HG02642 (cell line): ENCODE measurements at regions not wholly inside any gene's neighbourhood (a gene's known extent, or its start where the extent isn't known, plus 50 kb on each side); places are given as distances from the start of the nearest gene placed in this dataset.
"Not testable (repeated sequence)": the region's sequence is repeated elsewhere in the genome, so short reads cannot be mapped to it uniquely, and the experiment has no call there.

Experiments
- ATAC-seq: cut with Tn5 transposase; IDR thresholded peaks from one replicate; pipeline ENCODE4 v1.9.1; 2021; ENCODE audit warnings: mild to moderate bottlenecking; ENCODE audit not compliant: unreplicated experiment, poor library complexity

GRCh38 chr5:164967354-164967753 is 1461.9 kb downstream of the MAT2B start:
- no peak for ATAC-seq

- ATAC-seq: no peak
These were observed 1467.6 kb downstream of the MAT2B start for GRCh38 chr5:164972973-164973372.

GRCh38 chr5:164975986-164976385 is 1470.6 kb downstream of the MAT2B start:
- no peak for ATAC-seq

- no peak for ATAC-seq
These were observed 1475.1 kb downstream of the MAT2B start for GRCh38 chr5:164980480-164980879.

- ATAC-seq: no peak
These were observed 1492.7 kb downstream of the MAT2B start for GRCh38 chr5:164998142-164998541.

- no peak for ATAC-seq
These were observed 1493.2 kb downstream of the MAT2B start for GRCh38 chr5:164998590-164998989.

GRCh38 chr5:165000479-165001190 is 1495.2 kb downstream of the MAT2B start:
- no peak for ATAC-seq

GRCh38 chr5:165003283-165003682 is 1497.9 kb downstream of the MAT2B start:
- no peak for ATAC-seq

GRCh38 chr5:165004175-165004574 is 1498.8 kb downstream of the MAT2B start:
- no peak for ATAC-seq

GRCh38 chr5:165014439-165014838 is 1509.0 kb downstream of the MAT2B start:
- ATAC-seq: no peak

GRCh38 chr5:165015126-165015525 is 1509.7 kb downstream of the MAT2B start:
- ATAC-seq: no peak

- ATAC-seq: no peak
These were observed 1510.1 kb downstream of the MAT2B start for GRCh38 chr5:165015547-165015946.

GRCh38 chr5:165026971-165027370 is 1521.6 kb downstream of the MAT2B start:
- no peak for ATAC-seq

- ATAC-seq: no peak
These were observed 1522.9 kb downstream of the MAT2B start for GRCh38 chr5:165028356-165028755.

- no peak for ATAC-seq
These were observed 1523.9 kb downstream of the MAT2B start for GRCh38 chr5:165029099-165029870.

- ATAC-seq: no peak
These were observed 1525.6 kb downstream of the MAT2B start for GRCh38 chr5:165030971-165031370.

GRCh38 chr5:165031371-165031770 is 1526.0 kb downstream of the MAT2B start:
- ATAC-seq: no peak

GRCh38 chr5:165035520-165035919 is 1530.1 kb downstream of the MAT2B start:
- no peak for ATAC-seq

GRCh38 chr5:165039748-165040147 is 1534.3 kb downstream of the MAT2B start:
- no peak for ATAC-seq

GRCh38 chr5:165045941-165046340 is 1540.5 kb downstream of the MAT2B start:
- ATAC-seq: not testable (repeated sequence)

- no peak for ATAC-seq
These were observed 1550.1 kb downstream of the MAT2B start for GRCh38 chr5:165055476-165055875.

GRCh38 chr5:165057145-165057544 is 1551.7 kb downstream of the MAT2B start:
- ATAC-seq: no peak
